ENCODE measurements at regions not wholly inside any gene's neighbourhood (a gene's known extent, or its start where the extent isn't known, plus 50 kb on each side); places are given as distances from the start of the nearest gene placed in this dataset.

DNA sequence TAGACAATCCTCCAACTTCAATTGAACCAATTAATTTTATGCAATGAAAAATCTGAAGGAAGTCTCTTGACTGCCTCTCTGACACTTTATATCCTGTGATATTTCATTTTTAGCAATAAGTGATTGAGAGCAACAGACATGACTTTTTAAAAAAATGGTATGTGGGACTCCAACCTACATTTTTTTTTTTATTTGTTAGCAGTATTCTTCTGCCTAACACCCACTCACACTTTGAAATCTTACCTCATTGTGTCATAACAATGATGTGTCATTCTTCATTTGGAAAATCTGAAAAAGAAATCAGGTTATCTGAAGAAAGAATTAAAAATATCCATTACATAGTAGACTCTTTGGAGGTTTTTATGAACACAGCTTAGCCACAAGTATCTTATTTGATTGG, 541.3 kb upstream of the KCNMB2 start (continued):
- TF ChIP-seq, protein P1, sequence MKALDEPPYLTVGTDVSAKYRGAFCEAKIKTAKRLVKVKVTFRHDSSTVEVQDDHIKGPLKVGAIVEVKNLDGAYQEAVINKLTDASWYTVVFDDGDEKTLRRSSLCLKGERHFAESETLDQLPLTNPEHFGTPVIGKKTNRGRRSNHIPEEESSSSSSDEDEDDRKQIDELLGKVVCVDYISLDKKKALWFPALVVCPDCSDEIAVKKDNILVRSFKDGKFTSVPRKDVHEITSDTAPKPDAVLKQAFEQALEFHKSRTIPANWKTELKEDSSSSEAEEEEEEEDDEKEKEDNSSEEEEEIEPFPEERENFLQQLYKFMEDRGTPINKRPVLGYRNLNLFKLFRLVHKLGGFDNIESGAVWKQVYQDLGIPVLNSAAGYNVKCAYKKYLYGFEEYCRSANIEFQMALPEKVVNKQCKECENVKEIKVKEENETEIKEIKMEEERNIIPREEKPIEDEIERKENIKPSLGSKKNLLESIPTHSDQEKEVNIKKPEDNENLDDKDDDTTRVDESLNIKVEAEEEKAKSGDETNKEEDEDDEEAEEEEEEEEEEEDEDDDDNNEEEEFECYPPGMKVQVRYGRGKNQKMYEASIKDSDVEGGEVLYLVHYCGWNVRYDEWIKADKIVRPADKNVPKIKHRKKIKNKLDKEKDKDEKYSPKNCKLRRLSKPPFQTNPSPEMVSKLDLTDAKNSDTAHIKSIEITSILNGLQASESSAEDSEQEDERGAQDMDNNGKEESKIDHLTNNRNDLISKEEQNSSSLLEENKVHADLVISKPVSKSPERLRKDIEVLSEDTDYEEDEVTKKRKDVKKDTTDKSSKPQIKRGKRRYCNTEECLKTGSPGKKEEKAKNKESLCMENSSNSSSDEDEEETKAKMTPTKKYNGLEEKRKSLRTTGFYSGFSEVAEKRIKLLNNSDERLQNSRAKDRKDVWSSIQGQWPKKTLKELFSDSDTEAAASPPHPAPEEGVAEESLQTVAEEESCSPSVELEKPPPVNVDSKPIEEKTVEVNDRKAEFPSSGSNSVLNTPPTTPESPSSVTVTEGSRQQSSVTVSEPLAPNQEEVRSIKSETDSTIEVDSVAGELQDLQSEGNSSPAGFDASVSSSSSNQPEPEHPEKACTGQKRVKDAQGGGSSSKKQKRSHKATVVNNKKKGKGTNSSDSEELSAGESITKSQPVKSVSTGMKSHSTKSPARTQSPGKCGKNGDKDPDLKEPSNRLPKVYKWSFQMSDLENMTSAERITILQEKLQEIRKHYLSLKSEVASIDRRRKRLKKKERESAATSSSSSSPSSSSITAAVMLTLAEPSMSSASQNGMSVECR (CRISPR knock-in tag; IDR thresholded peaks at IDR 0.05; ENCODE audit: borderline replicate concordance) = no peak
- TF ChIP-seq, protein P2, sequence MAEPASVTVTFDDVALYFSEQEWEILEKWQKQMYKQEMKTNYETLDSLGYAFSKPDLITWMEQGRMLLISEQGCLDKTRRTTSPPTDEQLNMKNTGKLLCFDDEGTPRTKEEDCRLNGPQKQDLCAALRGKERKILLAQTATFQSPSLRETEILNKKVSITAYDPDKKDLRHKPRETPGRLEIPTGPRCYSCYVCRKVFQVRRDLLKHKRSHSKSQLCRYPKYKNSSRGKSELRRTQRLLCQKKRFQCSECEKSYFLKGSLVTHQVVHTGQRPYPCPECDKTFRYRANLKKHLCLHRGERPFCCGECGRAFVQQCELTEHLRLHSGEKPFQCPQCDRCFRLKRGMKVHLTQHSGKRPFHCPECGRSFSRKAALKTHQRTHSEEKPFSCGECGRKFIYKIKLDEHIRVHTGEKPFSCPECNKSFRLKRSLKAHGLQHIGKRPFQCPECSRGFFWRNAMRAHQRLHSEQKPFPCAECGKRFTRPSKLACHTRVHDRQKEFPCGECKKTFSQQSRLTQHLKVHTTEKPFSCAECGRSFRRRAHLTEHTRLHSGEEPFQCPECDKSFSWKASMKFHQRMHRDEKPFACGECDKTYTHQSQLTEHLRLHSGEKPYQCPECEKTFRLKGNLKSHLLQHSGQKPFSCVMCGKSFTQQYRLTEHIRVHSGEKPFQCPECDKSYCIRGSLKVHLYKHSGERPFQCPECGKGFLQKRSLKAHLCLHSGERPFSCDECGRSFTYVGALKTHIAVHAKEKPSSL (CRISPR knock-in tag; conservative IDR thresholded peaks at IDR 0.05) = no peak
- no peak for TF ChIP-seq ZNF396 (CRISPR knock-in tag; IDR thresholded peaks at IDR 0.05; ENCODE audit: borderline replicate concordance)
- TF ChIP-seq, protein P3, sequence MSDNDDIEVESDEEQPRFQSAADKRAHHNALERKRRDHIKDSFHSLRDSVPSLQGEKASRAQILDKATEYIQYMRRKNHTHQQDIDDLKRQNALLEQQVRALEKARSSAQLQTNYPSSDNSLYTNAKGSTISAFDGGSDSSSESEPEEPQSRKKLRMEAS (CRISPR knock-in tag; IDR thresholded peaks at IDR 0.05) = no peak
- no peak for TF ChIP-seq NFE2L1 (CRISPR knock-in tag; IDR thresholded peaks at IDR 0.05)

DNA sequence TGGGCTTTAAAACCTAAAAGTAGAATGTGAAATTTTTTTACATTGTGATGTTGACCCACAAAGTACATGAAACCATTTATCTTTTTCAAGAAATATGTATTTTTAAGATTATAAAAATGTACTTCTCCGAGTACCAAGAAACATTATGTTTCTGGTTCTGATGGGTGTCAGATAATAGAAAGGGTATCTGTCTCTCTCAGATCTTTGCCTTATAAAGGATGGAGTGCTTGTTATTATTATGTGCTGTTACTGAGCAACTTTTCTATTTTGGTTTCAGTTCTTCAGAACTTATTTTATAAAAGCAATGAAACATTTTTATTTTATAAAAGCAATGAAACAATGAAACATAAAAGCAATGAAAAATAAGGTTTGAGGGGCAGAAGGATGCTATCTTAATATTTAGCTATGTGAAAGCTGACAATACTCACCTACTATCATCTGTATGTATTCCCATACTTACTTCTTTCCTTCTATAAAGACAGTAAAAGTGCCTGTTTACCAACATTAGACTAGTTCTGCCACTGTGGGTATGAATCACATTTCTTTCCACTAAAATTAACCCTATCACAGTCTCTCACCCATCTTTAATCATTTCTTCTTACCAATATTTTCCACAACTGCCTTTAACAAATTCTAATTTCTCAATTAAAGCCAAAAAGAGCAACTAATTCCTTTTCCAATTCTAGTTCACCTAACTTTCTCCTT, 540.7 kb upstream of the KCNMB2 start:
- H3K36me3 Mint-ChIP-seq = no peaks in the 10 kb centered on the region
- POLR2A ChIA-PET = no interaction called here
- peaks cover 6% of the 10 kb centered on the region for H3K9me3 Mint-ChIP-seq
- H3K4me3 Mint-ChIP-seq = no peak overlapping the region
- TF ChIP-seq, protein P4, sequence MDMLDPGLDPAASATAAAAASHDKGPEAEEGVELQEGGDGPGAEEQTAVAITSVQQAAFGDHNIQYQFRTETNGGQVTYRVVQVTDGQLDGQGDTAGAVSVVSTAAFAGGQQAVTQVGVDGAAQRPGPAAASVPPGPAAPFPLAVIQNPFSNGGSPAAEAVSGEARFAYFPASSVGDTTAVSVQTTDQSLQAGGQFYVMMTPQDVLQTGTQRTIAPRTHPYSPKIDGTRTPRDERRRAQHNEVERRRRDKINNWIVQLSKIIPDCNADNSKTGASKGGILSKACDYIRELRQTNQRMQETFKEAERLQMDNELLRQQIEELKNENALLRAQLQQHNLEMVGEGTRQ (CRISPR knock-in tag; IDR thresholded peaks at IDR 0.05) = no peak
- TF ChIP-seq ZNF671 (CRISPR knock-in tag; IDR thresholded peaks at IDR 0.05) (no peak), ZNF263 (CRISPR knock-in tag; IDR thresholded peaks at IDR 0.05; ENCODE audit: low read depth) (no peak), RELA (CRISPR knock-in tag; IDR thresholded peaks at IDR 0.05; ENCODE audit: borderline replicate concordance) (no peak)
- TF ChIP-seq, protein P5, sequence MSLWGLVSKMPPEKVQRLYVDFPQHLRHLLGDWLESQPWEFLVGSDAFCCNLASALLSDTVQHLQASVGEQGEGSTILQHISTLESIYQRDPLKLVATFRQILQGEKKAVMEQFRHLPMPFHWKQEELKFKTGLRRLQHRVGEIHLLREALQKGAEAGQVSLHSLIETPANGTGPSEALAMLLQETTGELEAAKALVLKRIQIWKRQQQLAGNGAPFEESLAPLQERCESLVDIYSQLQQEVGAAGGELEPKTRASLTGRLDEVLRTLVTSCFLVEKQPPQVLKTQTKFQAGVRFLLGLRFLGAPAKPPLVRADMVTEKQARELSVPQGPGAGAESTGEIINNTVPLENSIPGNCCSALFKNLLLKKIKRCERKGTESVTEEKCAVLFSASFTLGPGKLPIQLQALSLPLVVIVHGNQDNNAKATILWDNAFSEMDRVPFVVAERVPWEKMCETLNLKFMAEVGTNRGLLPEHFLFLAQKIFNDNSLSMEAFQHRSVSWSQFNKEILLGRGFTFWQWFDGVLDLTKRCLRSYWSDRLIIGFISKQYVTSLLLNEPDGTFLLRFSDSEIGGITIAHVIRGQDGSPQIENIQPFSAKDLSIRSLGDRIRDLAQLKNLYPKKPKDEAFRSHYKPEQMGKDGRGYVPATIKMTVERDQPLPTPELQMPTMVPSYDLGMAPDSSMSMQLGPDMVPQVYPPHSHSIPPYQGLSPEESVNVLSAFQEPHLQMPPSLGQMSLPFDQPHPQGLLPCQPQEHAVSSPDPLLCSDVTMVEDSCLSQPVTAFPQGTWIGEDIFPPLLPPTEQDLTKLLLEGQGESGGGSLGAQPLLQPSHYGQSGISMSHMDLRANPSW (CRISPR knock-in tag; conservative IDR thresholded peaks at IDR 0.05; ENCODE audit: low read depth) = no peak
- TF ChIP-seq, protein P6, sequence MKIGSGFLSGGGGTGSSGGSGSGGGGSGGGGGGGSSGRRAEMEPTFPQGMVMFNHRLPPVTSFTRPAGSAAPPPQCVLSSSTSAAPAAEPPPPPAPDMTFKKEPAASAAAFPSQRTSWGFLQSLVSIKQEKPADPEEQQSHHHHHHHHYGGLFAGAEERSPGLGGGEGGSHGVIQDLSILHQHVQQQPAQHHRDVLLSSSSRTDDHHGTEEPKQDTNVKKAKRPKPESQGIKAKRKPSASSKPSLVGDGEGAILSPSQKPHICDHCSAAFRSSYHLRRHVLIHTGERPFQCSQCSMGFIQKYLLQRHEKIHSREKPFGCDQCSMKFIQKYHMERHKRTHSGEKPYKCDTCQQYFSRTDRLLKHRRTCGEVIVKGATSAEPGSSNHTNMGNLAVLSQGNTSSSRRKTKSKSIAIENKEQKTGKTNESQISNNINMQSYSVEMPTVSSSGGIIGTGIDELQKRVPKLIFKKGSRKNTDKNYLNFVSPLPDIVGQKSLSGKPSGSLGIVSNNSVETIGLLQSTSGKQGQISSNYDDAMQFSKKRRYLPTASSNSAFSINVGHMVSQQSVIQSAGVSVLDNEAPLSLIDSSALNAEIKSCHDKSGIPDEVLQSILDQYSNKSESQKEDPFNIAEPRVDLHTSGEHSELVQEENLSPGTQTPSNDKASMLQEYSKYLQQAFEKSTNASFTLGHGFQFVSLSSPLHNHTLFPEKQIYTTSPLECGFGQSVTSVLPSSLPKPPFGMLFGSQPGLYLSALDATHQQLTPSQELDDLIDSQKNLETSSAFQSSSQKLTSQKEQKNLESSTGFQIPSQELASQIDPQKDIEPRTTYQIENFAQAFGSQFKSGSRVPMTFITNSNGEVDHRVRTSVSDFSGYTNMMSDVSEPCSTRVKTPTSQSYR (CRISPR knock-in tag; IDR thresholded peaks at IDR 0.05) = no peak
- TF ChIP-seq, protein P7, sequence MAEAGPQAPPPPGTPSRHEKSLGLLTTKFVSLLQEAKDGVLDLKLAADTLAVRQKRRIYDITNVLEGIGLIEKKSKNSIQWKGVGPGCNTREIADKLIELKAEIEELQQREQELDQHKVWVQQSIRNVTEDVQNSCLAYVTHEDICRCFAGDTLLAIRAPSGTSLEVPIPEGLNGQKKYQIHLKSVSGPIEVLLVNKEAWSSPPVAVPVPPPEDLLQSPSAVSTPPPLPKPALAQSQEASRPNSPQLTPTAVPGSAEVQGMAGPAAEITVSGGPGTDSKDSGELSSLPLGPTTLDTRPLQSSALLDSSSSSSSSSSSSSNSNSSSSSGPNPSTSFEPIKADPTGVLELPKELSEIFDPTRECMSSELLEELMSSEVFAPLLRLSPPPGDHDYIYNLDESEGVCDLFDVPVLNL (CRISPR knock-in tag; IDR thresholded peaks at IDR 0.05; ENCODE audit: borderline replicate concordance, low read depth) = no peak
- no peak overlapping the region for H3K27ac Mint-ChIP-seq
- no peaks in the 10 kb centered on the region for H3K4me1 Mint-ChIP-seq
- DNase-seq (ENCODE audit: low spot score) = no peak
- CTCF ChIA-PET = no interaction called here
- no peak for ATAC-seq
- H3K27me3 Mint-ChIP-seq (ENCODE audit: low read depth) = no peaks in the 10 kb centered on the region
